ENCODE measurements at regions not wholly inside any gene's neighbourhood (a gene's known extent, or its start where the extent isn't known, plus 50 kb on each side); places are given as distances from the start of the nearest gene placed in this dataset.

DNA sequence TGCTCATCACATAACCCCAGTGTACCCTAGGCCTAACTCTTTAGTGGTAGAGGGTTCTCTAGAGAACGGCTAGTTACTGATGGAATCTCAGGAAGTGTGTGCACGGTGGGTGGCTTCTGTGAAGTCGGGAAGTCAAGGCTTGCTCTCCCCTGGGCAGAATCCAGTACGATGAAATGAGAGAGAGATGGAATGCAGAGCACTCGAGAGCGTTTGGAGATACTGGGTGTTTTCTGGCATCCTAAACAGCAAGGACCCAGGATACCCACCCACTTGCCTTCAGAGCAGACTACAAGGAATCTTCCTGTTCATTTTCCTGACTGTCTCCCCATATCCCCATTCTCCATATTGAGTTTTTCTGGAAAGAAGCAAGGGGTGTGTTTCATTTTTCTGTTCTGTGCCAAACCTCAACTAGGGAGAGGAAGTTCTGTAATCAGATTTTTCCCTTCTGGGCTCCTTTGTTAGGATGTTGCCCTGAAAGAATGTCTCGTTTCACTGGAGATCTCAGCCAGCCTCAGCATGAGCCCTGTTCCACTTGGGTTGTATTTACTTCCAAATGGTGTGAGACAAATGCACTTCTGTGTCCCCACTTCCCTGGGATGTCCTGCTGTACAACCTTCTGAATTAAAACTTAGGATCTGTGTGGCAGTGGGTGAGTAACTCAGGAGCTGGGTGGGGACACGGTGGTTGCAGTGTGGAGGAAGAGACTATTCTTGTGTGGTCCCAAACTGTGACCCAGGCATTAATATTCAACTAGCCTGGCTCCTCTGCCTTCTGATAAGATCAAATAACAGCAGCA is 108.9 kb upstream of the SPRY4 start:
- no peak for DNase-seq
- H3K9ac ChIP-seq (ENCODE audit: insufficient read depth, low read length, poor library complexity, severe bottlenecking) = no peak overlapping the region
- peaks cover 21 to 26% of the 10 kb centered on the region in 2 donors for H3K27me3 ChIP-seq (ENCODE audit: control insufficient read depth in 2 of 2, insufficient read depth in 2 of 2, low read length in 2 of 2)
- Mint-ChIP-seq H3K4me1 (peaks cover 4% of the 10 kb centered on the region), H3K27ac (no peak overlapping the region), H3K4me3 (peak overlapping the region in 1 of 2 donors; percentile 22), H3K36me3 (no peaks in the 10 kb centered on the region), H3K27me3 (ENCODE audit: low read depth in 3 of 3) (peaks cover 31 to 35% (median 34%) of the 10 kb centered on the region in 3 donors), H3K9me3 (peaks cover 0 to 2% (median 0%) of the 10 kb centered on the region in 7 donors)
- H2AFZ ChIP-seq (ENCODE audit: insufficient read depth, low read depth, low read length, poor library complexity, severe bottlenecking) = no peak overlapping the region
- no peaks in the 10 kb centered on the region for H4K20me1 ChIP-seq (ENCODE audit: insufficient read depth, low read length)
- 10% methylated on average over 2 of the region's 8 CpGs for WGBS (ENCODE audit: insufficient coverage)
- TF ChIP-seq, protein P1, sequence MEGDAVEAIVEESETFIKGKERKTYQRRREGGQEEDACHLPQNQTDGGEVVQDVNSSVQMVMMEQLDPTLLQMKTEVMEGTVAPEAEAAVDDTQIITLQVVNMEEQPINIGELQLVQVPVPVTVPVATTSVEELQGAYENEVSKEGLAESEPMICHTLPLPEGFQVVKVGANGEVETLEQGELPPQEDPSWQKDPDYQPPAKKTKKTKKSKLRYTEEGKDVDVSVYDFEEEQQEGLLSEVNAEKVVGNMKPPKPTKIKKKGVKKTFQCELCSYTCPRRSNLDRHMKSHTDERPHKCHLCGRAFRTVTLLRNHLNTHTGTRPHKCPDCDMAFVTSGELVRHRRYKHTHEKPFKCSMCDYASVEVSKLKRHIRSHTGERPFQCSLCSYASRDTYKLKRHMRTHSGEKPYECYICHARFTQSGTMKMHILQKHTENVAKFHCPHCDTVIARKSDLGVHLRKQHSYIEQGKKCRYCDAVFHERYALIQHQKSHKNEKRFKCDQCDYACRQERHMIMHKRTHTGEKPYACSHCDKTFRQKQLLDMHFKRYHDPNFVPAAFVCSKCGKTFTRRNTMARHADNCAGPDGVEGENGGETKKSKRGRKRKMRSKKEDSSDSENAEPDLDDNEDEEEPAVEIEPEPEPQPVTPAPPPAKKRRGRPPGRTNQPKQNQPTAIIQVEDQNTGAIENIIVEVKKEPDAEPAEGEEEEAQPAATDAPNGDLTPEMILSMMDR (IDR thresholded peaks at IDR 0.05) = no peak
- H3K79me2 ChIP-seq (ENCODE audit: insufficient read depth, low read length) = no peaks in the 10 kb centered on the region
- no peaks in the 10 kb centered on the region for H3K9me3 ChIP-seq (replicated peaks in 1 of 2; ENCODE audit: control insufficient read depth in 1 of 2, insufficient read depth in 1 of 2, low read length in 2 of 2)
- H3K27ac ChIP-seq (ENCODE audit: low read depth in 1 of 2, low read length in 2 of 2) = no peak overlapping the region
- no peaks in the 10 kb centered on the region for H3K4me1 ChIP-seq (ENCODE audit: control insufficient read depth in 1 of 2, insufficient read depth in 2 of 2, low read length in 2 of 2)
- H3K4me3 ChIP-seq (replicated peaks in 1 of 3; ENCODE audit: low read depth in 2 of 3, low read length in 3 of 3) = no peak overlapping the region
- intact Hi-C loops (cut with micrococcal nuclease) = no loop called here
- H3K4me2 ChIP-seq (replicated peaks; ENCODE audit: extremely low read depth, low read length, poor library complexity, severe bottlenecking) = no peak overlapping the region
- no peaks in the 10 kb centered on the region for H3K36me3 ChIP-seq (replicated peaks in 1 of 2; ENCODE audit: control insufficient read depth in 1 of 2, insufficient read depth in 2 of 2, low read length in 2 of 2)

DNA sequence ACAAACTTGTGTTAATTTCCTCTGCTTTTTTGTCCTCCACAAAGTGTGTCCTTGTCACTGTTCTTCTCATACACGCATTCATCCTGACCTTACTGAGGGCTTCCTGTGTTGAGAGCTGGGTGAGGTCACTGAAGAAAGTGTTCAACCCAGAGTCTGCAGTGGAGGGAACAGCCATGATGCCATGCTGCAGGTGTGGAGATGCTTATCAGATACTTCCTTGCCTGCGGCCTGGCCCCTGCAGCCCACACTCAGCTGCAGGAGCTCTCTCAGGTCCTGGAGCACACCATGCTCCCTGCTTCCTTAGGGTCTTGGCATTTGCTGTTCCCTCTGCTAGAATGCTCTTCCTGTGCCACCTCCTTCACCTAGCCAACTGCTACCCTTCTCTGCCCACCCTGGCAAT is 108.1 kb upstream of the SPRY4 start:
- Histone ChIP-seq H3K4me3 (replicated peaks in 1 of 3; ENCODE audit: low read depth in 2 of 3, low read length in 3 of 3) (no peak overlapping the region), H3K27ac (ENCODE audit: low read depth in 1 of 2, low read length in 2 of 2) (no peak overlapping the region), H3K36me3 (replicated peaks in 1 of 2; ENCODE audit: control insufficient read depth in 1 of 2, insufficient read depth in 2 of 2, low read length in 2 of 2) (no peaks in the 10 kb centered on the region), H3K27me3 (ENCODE audit: control insufficient read depth in 2 of 2, insufficient read depth in 2 of 2, low read length in 2 of 2) (peaks cover 21 to 26% of the 10 kb centered on the region in 2 donors), H2AFZ (ENCODE audit: insufficient read depth, low read depth, low read length, poor library complexity, severe bottlenecking) (no peak overlapping the region), H4K20me1 (ENCODE audit: insufficient read depth, low read length) (no peaks in the 10 kb centered on the region), H3K9me3 (replicated peaks in 1 of 2; ENCODE audit: control insufficient read depth in 1 of 2, insufficient read depth in 1 of 2, low read length in 2 of 2) (no peaks in the 10 kb centered on the region), H3K9ac (ENCODE audit: insufficient read depth, low read length, poor library complexity, severe bottlenecking) (no peak overlapping the region), H3K79me2 (ENCODE audit: insufficient read depth, low read length) (no peaks in the 10 kb centered on the region), H3K4me2 (replicated peaks; ENCODE audit: extremely low read depth, low read length, poor library complexity, severe bottlenecking) (no peak overlapping the region), H3K4me1 (ENCODE audit: control insufficient read depth in 1 of 2, insufficient read depth in 2 of 2, low read length in 2 of 2) (no peaks in the 10 kb centered on the region)
- Mint-ChIP-seq H3K9me3 (peaks cover 0 to 2% (median 0%) of the 10 kb centered on the region in 7 donors), H3K4me3 (no peak overlapping the region), H3K36me3 (no peaks in the 10 kb centered on the region), H3K27me3 (ENCODE audit: low read depth in 3 of 3) (peaks cover 31 to 35% (median 32%) of the 10 kb centered on the region in 3 donors), H3K4me1 (peaks cover 4% of the 10 kb centered on the region), H3K27ac (no peak overlapping the region)
- TF ChIP-seq, protein P1 (IDR thresholded peaks at IDR 0.05) = no peak
- WGBS (ENCODE audit: insufficient coverage) = 0% methylated on average over 1 of the region's 2 CpGs
- no peak for DNase-seq
- intact Hi-C loops (cut with micrococcal nuclease) = no loop called here

All from CD14-positive monocyte (primary cell).